HuH-7 (cell line): ENCODE measurements at regions not wholly inside any gene's neighbourhood (a gene's known extent, or its start where the extent isn't known, plus 50 kb on each side); places are given as distances from the start of the nearest gene placed in this dataset.

Experiments used
- DNase-seq: peaks from one replicate; pipeline ENCODE4 v3.0.0; 2011; ENCODE audit warnings: low spot score

- no peak for DNase-seq
Observed at GRCh38 chr6:15023448-15023847, 222.4 kb upstream of the JARID2 start.

GRCh38 chr6:15025446-15025845 lies 220.4 kb upstream of the JARID2 start:
- no peak for DNase-seq

- peak; percentile 64 for DNase-seq
Observed at GRCh38 chr6:15026832-15027231, 219.0 kb upstream of the JARID2 start.

- no peak for DNase-seq
Observed at GRCh38 chr6:15027472-15027871, 218.4 kb upstream of the JARID2 start.

- DNase-seq: no peak
Observed at GRCh38 chr6:15032015-15032414, 213.9 kb upstream of the JARID2 start.

- no peak for DNase-seq
Observed at GRCh38 chr6:15033850-15034203, 212.0 kb upstream of the JARID2 start.

GRCh38 chr6:15036690-15037245 lies 209.1 kb upstream of the JARID2 start:
- DNase-seq: peak; percentile 63

- no peak for DNase-seq
Observed at GRCh38 chr6:15037253-15037652, 208.6 kb upstream of the JARID2 start.

- no peak for DNase-seq
Observed at GRCh38 chr6:15038013-15038791, 207.7 kb upstream of the JARID2 start.

- DNase-seq: no peak
Observed at GRCh38 chr6:15039136-15039535, 206.7 kb upstream of the JARID2 start.

GRCh38 chr6:15042938-15043337 lies 202.9 kb upstream of the JARID2 start:
- DNase-seq: no peak

- no peak for DNase-seq
Observed at GRCh38 chr6:15044146-15044882, 201.6 kb upstream of the JARID2 start.

- DNase-seq: no peak
Observed at GRCh38 chr6:15044948-15045347, 200.9 kb upstream of the JARID2 start.

GRCh38 chr6:15046751-15047150 lies 199.1 kb upstream of the JARID2 start:
- DNase-seq: no peak

- DNase-seq: no peak
Observed at GRCh38 chr6:15048367-15048766, 197.5 kb upstream of the JARID2 start.

GRCh38 chr6:15058200-15059061 lies 187.4 kb upstream of the JARID2 start:
- no peak for DNase-seq

- no peak for DNase-seq
Observed at GRCh38 chr6:15061180-15061641, 184.7 kb upstream of the JARID2 start.

GRCh38 chr6:15061908-15062515 lies 183.9 kb upstream of the JARID2 start:
- no peak for DNase-seq

GRCh38 chr6:15062516-15063252 lies 183.2 kb upstream of the JARID2 start:
- DNase-seq: no peak

GRCh38 chr6:15063253-15063853 lies 182.5 kb upstream of the JARID2 start:
- no peak for DNase-seq
